Embryonic facial prominence (tissue), 1 donor: ENCODE measurements at regions not wholly inside any gene's neighbourhood (a gene's known extent, or its start where the extent isn't known, plus 50 kb on each side); places are given as distances from the start of the nearest gene placed in this dataset.

ENCODE experiments used
- DNase-seq: peaks from one replicate; pipeline ENCODE4 v3.0.0-alpha.2; 2016; ENCODE audit errors: extremely low spot score

GRCh38 chr5:111004291-111004690, 67.2 kb upstream of the TSLP start:
- DNase-seq = no peak

DNA sequence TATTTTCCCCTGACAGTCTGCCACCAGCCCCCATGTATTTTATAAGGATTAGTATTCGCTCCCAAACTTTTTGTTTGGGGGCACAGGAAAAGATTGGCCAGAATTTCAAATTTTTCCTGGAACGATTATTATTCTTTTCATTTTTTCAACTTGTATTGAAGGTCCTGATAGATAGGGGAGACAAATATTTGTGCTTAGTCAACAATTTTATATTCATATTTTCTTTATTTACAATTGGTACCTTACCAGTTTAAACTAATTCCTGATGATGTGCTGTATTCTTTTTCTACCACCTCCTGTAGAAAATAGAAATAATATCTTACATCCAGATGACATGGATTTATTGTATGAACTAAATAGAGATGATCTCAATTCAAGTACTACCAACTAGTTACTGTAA, 60.7 kb upstream of the TSLP start:
- DNase-seq = no peak

- no peak for DNase-seq
Measured at GRCh38 chr5:111013011-111013410, 58.5 kb upstream of the TSLP start.

GRCh38 chr5:111016801-111017200, 54.7 kb upstream of the TSLP start:
- no peak for DNase-seq

DNA sequence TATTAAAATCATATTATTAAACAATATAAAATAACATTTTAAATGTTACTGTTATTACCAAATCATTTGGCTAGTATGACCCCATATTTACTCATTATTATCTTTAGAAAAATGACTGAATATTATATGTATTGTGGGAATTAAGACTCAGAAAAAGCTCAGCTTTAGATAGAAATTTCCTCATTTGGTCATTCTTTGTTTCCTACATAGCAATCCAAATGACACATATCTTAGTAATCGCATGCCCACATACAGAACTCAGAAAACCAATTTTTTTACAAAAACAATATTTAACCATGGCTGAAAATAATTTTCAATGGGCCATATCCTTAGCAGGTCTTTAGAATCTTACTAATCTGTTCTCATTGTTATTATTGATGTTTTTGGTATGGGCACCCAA, 53.8 kb upstream of the TSLP start:
- DNase-seq = no peak
